Type B pancreatic cell (in vitro differentiated cells): ENCODE measurements at regions not wholly inside any gene's neighbourhood (a gene's known extent, or its start where the extent isn't known, plus 50 kb on each side); places are given as distances from the start of the nearest gene placed in this dataset.
"Not testable (repeated sequence)": the region's sequence is repeated elsewhere in the genome, so short reads cannot be mapped to it uniquely, and the experiment has no call there.

Source experiments
- DNase-seq: peaks from one replicate; pipeline ENCODE4 v3.0.0; 2021; ENCODE audit warnings: mixed read lengths; ENCODE audit not compliant: unreplicated experiment; ENCODE audit errors: extremely low spot score
- H3K27ac Mint-ChIP-seq: 2 replicates; pipeline ENCODE4 v1.8.0; 2021; ENCODE audit warnings: mild to moderate bottlenecking, mixed read lengths
- H3K27me3 Mint-ChIP-seq: 2 replicates; pipeline ENCODE4 v1.8.0; 2021; ENCODE audit warnings: mixed read lengths
- H3K36me3 Mint-ChIP-seq: 2 replicates; pipeline ENCODE4 v1.8.0; 2021; ENCODE audit warnings: mixed read lengths
- H3K4me1 Mint-ChIP-seq: one replicate; pipeline ENCODE4 v1.8.0; 2021; ENCODE audit warnings: mixed read lengths; ENCODE audit not compliant: unreplicated experiment
- H3K4me3 Mint-ChIP-seq: 2 replicates; pipeline ENCODE4 v1.8.0; 2021; ENCODE audit warnings: mild to moderate bottlenecking, mixed read lengths
- H3K9me3 Mint-ChIP-seq: 2 replicates; pipeline ENCODE4 v1.8.0; 2021; ENCODE audit warnings: mixed read lengths
- TF ChIP-seq, protein P1 (sequence below): fragments of 200-600 bp; sonication (generic); conservative IDR thresholded peaks from 2 replicates; pipeline ENCODE4 v1.5.0; 2021; ENCODE audit warnings: antibody characterized with exemption, mild to moderate bottlenecking

DNA sequence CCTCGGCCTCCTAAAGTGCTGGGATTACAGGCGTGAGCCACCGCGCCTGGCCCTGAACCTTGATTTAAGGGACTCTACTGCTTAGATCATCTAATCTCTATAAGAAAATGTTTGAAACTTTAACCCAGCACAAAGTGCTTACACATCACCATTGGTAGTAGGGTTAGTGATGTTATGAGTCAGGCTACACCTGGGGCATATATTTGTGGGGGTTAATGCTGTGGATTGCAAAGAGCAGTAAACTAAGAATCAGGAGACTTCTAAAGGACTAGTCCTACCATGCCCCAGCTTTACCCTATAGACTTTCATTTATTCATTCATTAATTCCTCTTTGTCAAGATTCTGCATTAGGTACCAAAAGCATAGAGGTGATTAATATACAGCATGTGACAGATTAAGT, 880.5 kb downstream of the TTLL7 start:
- H3K9me3 Mint-ChIP-seq: peaks cover 5% of the 10 kb centered on the region
- peaks cover 6% of the 10 kb centered on the region for H3K4me1 Mint-ChIP-seq
- H3K36me3 Mint-ChIP-seq: no peaks in the 10 kb centered on the region
- TF ChIP-seq, protein P1, sequence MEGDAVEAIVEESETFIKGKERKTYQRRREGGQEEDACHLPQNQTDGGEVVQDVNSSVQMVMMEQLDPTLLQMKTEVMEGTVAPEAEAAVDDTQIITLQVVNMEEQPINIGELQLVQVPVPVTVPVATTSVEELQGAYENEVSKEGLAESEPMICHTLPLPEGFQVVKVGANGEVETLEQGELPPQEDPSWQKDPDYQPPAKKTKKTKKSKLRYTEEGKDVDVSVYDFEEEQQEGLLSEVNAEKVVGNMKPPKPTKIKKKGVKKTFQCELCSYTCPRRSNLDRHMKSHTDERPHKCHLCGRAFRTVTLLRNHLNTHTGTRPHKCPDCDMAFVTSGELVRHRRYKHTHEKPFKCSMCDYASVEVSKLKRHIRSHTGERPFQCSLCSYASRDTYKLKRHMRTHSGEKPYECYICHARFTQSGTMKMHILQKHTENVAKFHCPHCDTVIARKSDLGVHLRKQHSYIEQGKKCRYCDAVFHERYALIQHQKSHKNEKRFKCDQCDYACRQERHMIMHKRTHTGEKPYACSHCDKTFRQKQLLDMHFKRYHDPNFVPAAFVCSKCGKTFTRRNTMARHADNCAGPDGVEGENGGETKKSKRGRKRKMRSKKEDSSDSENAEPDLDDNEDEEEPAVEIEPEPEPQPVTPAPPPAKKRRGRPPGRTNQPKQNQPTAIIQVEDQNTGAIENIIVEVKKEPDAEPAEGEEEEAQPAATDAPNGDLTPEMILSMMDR: no peak
- H3K4me3 Mint-ChIP-seq: no peak overlapping the region
- H3K27me3 Mint-ChIP-seq: no peaks in the 10 kb centered on the region
- DNase-seq: no peak
- H3K27ac Mint-ChIP-seq: no peak overlapping the region

DNA sequence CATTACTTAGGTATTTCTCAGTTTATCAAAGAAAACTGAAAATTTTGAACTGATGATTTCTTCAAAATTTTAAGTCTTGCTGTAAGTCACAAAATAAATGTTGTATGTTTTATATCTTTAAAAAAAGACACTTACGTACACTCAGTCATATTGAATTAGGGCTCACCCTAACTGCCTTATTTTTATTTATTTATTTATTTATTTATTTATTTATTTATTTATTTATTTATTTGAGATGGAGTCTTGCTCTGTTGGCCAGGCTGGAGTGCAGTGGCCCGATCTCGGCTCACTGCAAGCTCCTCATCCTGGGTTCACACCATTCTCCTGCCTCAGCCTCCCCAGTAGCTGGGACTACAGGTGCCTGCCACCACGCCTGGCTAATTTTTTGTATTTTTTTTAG, 881.9 kb downstream of the TTLL7 start:
- H3K4me3 Mint-ChIP-seq, H3K27ac Mint-ChIP-seq, H3K9me3 Mint-ChIP-seq, H3K36me3 Mint-ChIP-seq, H3K27me3 Mint-ChIP-seq, DNase-seq, H3K4me1 Mint-ChIP-seq: not testable (repeated sequence)

DNA sequence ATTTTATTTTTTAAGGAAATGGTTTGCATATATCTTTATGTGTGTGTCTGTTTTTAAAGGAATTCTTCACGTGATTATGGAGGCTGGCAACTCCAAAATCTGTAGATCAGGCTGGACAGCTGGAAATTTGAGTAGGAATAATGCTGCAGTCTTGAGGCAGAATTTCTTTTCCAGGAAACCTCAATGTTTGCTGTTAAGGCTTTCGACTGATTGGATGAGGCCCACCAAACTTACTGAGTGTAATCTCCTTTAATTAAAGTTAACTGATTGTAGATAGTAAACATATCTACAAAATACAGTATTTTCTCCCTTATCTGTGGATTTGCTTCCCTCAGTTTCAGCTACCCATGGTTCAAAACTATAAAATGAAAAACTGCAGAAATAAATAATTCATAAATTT, 883.1 kb downstream of the TTLL7 start:
- no peaks in the 10 kb centered on the region for H3K36me3 Mint-ChIP-seq
- no peak for DNase-seq
- no peaks in the 10 kb centered on the region for H3K27me3 Mint-ChIP-seq
- no peak overlapping the region for H3K27ac Mint-ChIP-seq
- H3K9me3 Mint-ChIP-seq: peaks cover 10% of the 10 kb centered on the region
- peaks cover 11% of the 10 kb centered on the region for H3K4me1 Mint-ChIP-seq
- H3K4me3 Mint-ChIP-seq: no peak overlapping the region
- TF ChIP-seq, protein P1: no peak

DNA sequence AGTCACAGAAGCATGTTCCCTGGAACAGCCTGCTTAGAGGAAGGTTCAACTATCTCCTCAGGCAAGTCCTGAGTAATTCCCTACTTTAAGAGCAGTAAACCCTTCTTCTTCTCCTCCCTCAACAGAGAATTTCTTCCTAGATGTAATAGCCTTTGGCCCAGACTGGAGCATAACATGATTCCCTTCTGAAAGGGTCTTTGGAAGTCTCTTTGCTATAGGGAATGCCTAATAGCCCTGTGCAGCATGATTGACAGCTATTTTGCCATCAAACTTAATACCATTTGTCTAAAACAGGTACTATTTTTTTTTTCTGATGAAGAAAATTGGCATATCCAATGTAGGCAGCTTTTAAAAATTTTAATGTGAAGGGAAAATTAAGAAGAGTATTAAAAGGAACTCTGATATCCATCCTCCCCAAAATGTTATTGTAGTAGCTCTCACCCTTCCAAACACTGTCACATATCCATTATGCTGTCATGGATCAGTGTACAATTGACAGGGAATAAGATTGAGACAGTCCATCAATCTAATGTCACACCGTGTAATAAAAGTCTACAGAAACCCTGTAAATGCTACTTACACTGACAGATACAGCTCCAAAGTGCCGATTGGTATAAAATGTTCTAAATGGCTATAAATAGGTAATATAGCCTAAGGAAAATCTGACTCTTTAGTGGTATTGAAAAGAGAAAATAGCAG, 884.6 kb downstream of the TTLL7 start:
- H3K9me3 Mint-ChIP-seq: peaks cover 17% of the 10 kb centered on the region
- DNase-seq: no peak
- no peaks in the 10 kb centered on the region for H3K36me3 Mint-ChIP-seq
- TF ChIP-seq, protein P1: no peak
- H3K4me3 Mint-ChIP-seq: no peak overlapping the region
- H3K4me1 Mint-ChIP-seq: peaks cover 11% of the 10 kb centered on the region
- H3K27ac Mint-ChIP-seq: no peak overlapping the region
- H3K27me3 Mint-ChIP-seq: no peaks in the 10 kb centered on the region

DNA sequence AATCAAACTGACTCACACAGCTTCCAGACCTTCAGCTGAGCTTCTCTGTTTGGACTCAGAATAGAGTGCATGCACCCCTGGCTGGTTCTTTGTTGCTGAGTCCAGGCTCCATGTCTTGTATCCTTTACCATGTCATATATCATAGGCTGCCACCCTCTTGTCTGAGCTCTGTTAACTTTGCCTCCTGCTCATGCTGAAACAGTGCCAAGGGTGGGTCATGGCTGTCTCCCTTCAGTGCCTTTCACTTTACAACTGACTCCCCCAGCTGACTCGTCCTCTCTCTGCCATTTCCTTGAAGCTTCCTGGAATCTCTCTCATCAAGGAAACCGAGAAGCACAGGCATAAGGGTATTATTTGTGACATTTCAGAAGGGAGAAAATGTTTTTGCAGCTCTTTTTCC, 885.3 kb downstream of the TTLL7 start:
- H3K27me3 Mint-ChIP-seq: no peaks in the 10 kb centered on the region
- no peaks in the 10 kb centered on the region for H3K36me3 Mint-ChIP-seq
- H3K9me3 Mint-ChIP-seq: peaks cover 17% of the 10 kb centered on the region
- H3K4me3 Mint-ChIP-seq: no peak overlapping the region
- TF ChIP-seq, protein P1: no peak
- DNase-seq: no peak
- peaks cover 11% of the 10 kb centered on the region for H3K4me1 Mint-ChIP-seq
- no peak overlapping the region for H3K27ac Mint-ChIP-seq

DNA sequence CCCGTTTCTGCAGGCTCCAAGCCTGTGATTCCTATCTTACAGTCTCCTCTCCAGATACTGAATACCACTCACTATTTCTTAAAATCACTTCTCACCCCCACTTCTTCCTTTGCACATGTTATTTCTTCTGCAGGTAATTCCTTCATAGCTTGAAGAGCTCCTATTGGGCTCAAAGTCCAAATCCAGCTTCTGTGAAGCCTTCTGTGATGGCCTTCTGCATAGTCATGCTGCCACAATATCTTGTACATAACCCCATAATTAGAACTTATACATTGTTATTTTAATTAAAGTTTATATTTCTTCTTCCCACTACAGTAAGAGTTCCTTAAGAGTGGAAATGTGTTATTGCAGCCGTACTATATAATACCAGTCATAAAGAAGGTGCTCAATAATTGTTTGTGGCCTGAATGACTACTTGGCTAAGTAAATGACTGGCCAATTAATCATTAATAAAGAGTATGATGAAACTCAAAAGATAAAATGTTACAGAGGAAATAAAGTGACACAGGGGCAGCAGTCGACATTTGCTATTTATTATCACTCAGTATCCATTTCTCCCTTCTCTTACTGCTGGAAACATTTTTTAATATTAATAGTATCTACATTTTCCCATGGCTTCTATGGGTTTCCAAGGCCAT, 886.6 kb downstream of the TTLL7 start:
- Mint-ChIP-seq H3K27me3 (no peaks in the 10 kb centered on the region), H3K36me3 (no peaks in the 10 kb centered on the region), H3K27ac (no peak overlapping the region), H3K4me1 (peaks cover 11% of the 10 kb centered on the region), H3K4me3 (no peak overlapping the region), H3K9me3 (peaks cover 17% of the 10 kb centered on the region)
- TF ChIP-seq, protein P1: no peak
- DNase-seq: no peak
